Dermis blood vessel endothelial cell (primary cell): ENCODE measurements at regions not wholly inside any gene's neighbourhood (a gene's known extent, or its start where the extent isn't known, plus 50 kb on each side); places are given as distances from the start of the nearest gene placed in this dataset.
"Not testable (repeated sequence)": the region's sequence is repeated elsewhere in the genome, so short reads cannot be mapped to it uniquely, and the experiment has no call there.

Experiments
- DNase-seq: peaks from one replicate; pipeline ENCODE4 v3.0.0; 2010

GRCh38 chr10:8349610-8350249 lies 295.2 kb downstream of the GATA3 start:
- no peak for DNase-seq

- DNase-seq, result no peak
These were observed 295.9 kb downstream of the GATA3 start for GRCh38 chr10:8350250-8350967.

GRCh38 chr10:8352171-8353075 lies 297.9 kb downstream of the GATA3 start:
- DNase-seq, result no peak

GRCh38 chr10:8356283-8356682 lies 301.8 kb downstream of the GATA3 start:
- no peak for DNase-seq

GRCh38 chr10:8359467-8359866 lies 305.0 kb downstream of the GATA3 start:
- DNase-seq, result no peak

- DNase-seq, result no peak
These were observed 305.9 kb downstream of the GATA3 start for GRCh38 chr10:8360365-8360764.

GRCh38 chr10:8360814-8361509 lies 306.5 kb downstream of the GATA3 start:
- DNase-seq, result no peak

GRCh38 chr10:8361510-8361844 lies 307.0 kb downstream of the GATA3 start:
- DNase-seq, result no peak

- no peak for DNase-seq
These were observed 311.7 kb downstream of the GATA3 start for GRCh38 chr10:8365935-8366911.

- DNase-seq, result not testable (repeated sequence)
These were observed 313.4 kb downstream of the GATA3 start for GRCh38 chr10:8367672-8368411.

- peak; percentile 58 for DNase-seq
These were observed 315.2 kb downstream of the GATA3 start for GRCh38 chr10:8369666-8370065.

- DNase-seq, result no peak
These were observed 319.8 kb downstream of the GATA3 start for GRCh38 chr10:8374334-8374733.

GRCh38 chr10:8375137-8375536 lies 320.6 kb downstream of the GATA3 start:
- no peak for DNase-seq

- DNase-seq, result no peak
These were observed 323.9 kb downstream of the GATA3 start for GRCh38 chr10:8378198-8378983.

GRCh38 chr10:8379906-8380832 lies 325.7 kb downstream of the GATA3 start:
- no peak for DNase-seq

- DNase-seq, result no peak
These were observed 326.5 kb downstream of the GATA3 start for GRCh38 chr10:8380833-8381496.

GRCh38 chr10:8386781-8387180 lies 332.3 kb downstream of the GATA3 start:
- DNase-seq, result no peak

- DNase-seq, result peak; percentile 10
These were observed 335.1 kb downstream of the GATA3 start for GRCh38 chr10:8389630-8390029.
